T-helper 17 cell (primary cell): ENCODE measurements at regions not wholly inside any gene's neighbourhood (a gene's known extent, or its start where the extent isn't known, plus 50 kb on each side); places are given as distances from the start of the nearest gene placed in this dataset.

Experiments
- ATAC-seq: fragments of 150-1000 bp; cut with Tn5 transposase; 2 replicates; pipeline ENCODE4 v1.10.0; 2021; ENCODE audit warnings: mild to moderate bottlenecking, moderate library complexity
- DNase-seq, 3 donors: peaks; one replicate each; pipeline versions ENCODE4 v3.0.0 to v3.0.0-alpha.2; 2020 to 2021
- H3K9me3 ChIP-seq: one replicate; pipeline ENCODE4 v1.7.0; 2013; ENCODE audit warnings: low read length, mild to moderate bottlenecking; ENCODE audit not compliant: control insufficient read depth, poor library complexity, severe bottlenecking
- H3K27ac Mint-ChIP-seq: one replicate; pipeline ENCODE4 v1.8.0; 2022; ENCODE audit warnings: mild to moderate bottlenecking, moderate library complexity, mixed read lengths
- H3K27me3 Mint-ChIP-seq: one replicate; pipeline ENCODE4 v1.8.0; 2022; ENCODE audit warnings: mixed read lengths
- H3K36me3 Mint-ChIP-seq: one replicate; pipeline ENCODE4 v1.8.0; 2022; ENCODE audit warnings: low read depth, mixed read lengths
- H3K4me1 Mint-ChIP-seq: one replicate; pipeline ENCODE4 v1.8.0; 2022; ENCODE audit warnings: mild to moderate bottlenecking, mixed read lengths
- H3K4me3 Mint-ChIP-seq: one replicate; pipeline ENCODE4 v1.8.0; 2022; ENCODE audit warnings: mild to moderate bottlenecking, moderate library complexity, mixed read lengths

- H3K27me3 Mint-ChIP-seq = no peaks in the 10 kb centered on the region
- no peaks in the 10 kb centered on the region for H3K9me3 ChIP-seq
- H3K4me1 Mint-ChIP-seq = no peaks in the 10 kb centered on the region
- H3K27ac Mint-ChIP-seq = no peak overlapping the region
- H3K4me3 Mint-ChIP-seq = no peak overlapping the region
- H3K36me3 Mint-ChIP-seq = no peaks in the 10 kb centered on the region
- ATAC-seq (no peak), DNase-seq (no peak)
Observed at GRCh38 chr11:95483339-95483738, 252.3 kb upstream of the SESN3 start.

- no peaks in the 10 kb centered on the region for H3K9me3 ChIP-seq
- ATAC-seq (no peak), DNase-seq (no peak)
- Mint-ChIP-seq H3K4me3 (no peak overlapping the region), H3K27me3 (peaks cover 4% of the 10 kb centered on the region), H3K36me3 (no peaks in the 10 kb centered on the region), H3K4me1 (no peaks in the 10 kb centered on the region), H3K27ac (no peak overlapping the region)
Observed at GRCh38 chr11:95478003-95478402, 247.0 kb upstream of the SESN3 start.

- H3K9me3 ChIP-seq = no peaks in the 10 kb centered on the region
- Mint-ChIP-seq H3K36me3 (no peaks in the 10 kb centered on the region), H3K4me1 (no peaks in the 10 kb centered on the region), H3K4me3 (no peak overlapping the region), H3K27ac (no peak overlapping the region), H3K27me3 (no peaks in the 10 kb centered on the region)
- no peak for DNase-seq
- ATAC-seq = no peak
Observed at GRCh38 chr11:95469258-95469657, 238.3 kb upstream of the SESN3 start.

GRCh38 chr11:95466416-95466815 lies 235.4 kb upstream of the SESN3 start:
- Mint-ChIP-seq H3K36me3 (no peaks in the 10 kb centered on the region), H3K27ac (no peak overlapping the region), H3K4me3 (no peak overlapping the region), H3K4me1 (no peaks in the 10 kb centered on the region), H3K27me3 (no peaks in the 10 kb centered on the region)
- no peaks in the 10 kb centered on the region for H3K9me3 ChIP-seq
- no peak for DNase-seq
- ATAC-seq = no peak

GRCh38 chr11:95465887-95466286 lies 234.9 kb upstream of the SESN3 start:
- ATAC-seq (no peak), DNase-seq (no peak)
- Mint-ChIP-seq H3K36me3 (no peaks in the 10 kb centered on the region), H3K27ac (no peak overlapping the region), H3K4me3 (no peak overlapping the region), H3K4me1 (no peaks in the 10 kb centered on the region), H3K27me3 (no peaks in the 10 kb centered on the region)
- no peaks in the 10 kb centered on the region for H3K9me3 ChIP-seq

GRCh38 chr11:95461858-95462257 lies 230.9 kb upstream of the SESN3 start:
- H3K4me1 Mint-ChIP-seq = no peaks in the 10 kb centered on the region
- no peaks in the 10 kb centered on the region for H3K36me3 Mint-ChIP-seq
- peak; percentile 37 for ATAC-seq
- H3K27ac Mint-ChIP-seq = no peak overlapping the region
- H3K27me3 Mint-ChIP-seq = no peaks in the 10 kb centered on the region
- no peak for DNase-seq
- H3K9me3 ChIP-seq = no peaks in the 10 kb centered on the region
- H3K4me3 Mint-ChIP-seq = no peak overlapping the region

GRCh38 chr11:95461348-95461747 lies 230.3 kb upstream of the SESN3 start:
- DNase-seq (no peak), ATAC-seq (no peak)
- Mint-ChIP-seq H3K4me1 (no peaks in the 10 kb centered on the region), H3K36me3 (no peaks in the 10 kb centered on the region), H3K27me3 (no peaks in the 10 kb centered on the region), H3K27ac (no peak overlapping the region), H3K4me3 (no peak overlapping the region)
- no peaks in the 10 kb centered on the region for H3K9me3 ChIP-seq

- DNase-seq (no peak), ATAC-seq (no peak)
- Mint-ChIP-seq H3K36me3 (peaks cover 2% of the 10 kb centered on the region), H3K4me3 (no peak overlapping the region), H3K27me3 (no peaks in the 10 kb centered on the region), H3K27ac (no peak overlapping the region), H3K4me1 (no peaks in the 10 kb centered on the region)
- no peaks in the 10 kb centered on the region for H3K9me3 ChIP-seq
Observed at GRCh38 chr11:95459291-95460042, 228.5 kb upstream of the SESN3 start.

- H3K9me3 ChIP-seq = no peaks in the 10 kb centered on the region
- ATAC-seq (no peak), DNase-seq (no peak)
- Mint-ChIP-seq H3K27me3 (no peaks in the 10 kb centered on the region), H3K4me3 (no peak overlapping the region), H3K36me3 (peaks cover 2% of the 10 kb centered on the region), H3K4me1 (peaks cover 2% of the 10 kb centered on the region), H3K27ac (no peak overlapping the region)
Observed at GRCh38 chr11:95456714-95457491, 225.9 kb upstream of the SESN3 start.

GRCh38 chr11:95455228-95455970 lies 224.4 kb upstream of the SESN3 start:
- H3K4me1 Mint-ChIP-seq = peaks cover 2% of the 10 kb centered on the region
- no peaks in the 10 kb centered on the region for H3K27me3 Mint-ChIP-seq
- no peak for DNase-seq
- no peak overlapping the region for H3K4me3 Mint-ChIP-seq
- peaks cover 2% of the 10 kb centered on the region for H3K36me3 Mint-ChIP-seq
- no peak for ATAC-seq
- no peak overlapping the region for H3K27ac Mint-ChIP-seq
- H3K9me3 ChIP-seq = no peaks in the 10 kb centered on the region

GRCh38 chr11:95453616-95454171 lies 222.7 kb upstream of the SESN3 start:
- peaks cover 2% of the 10 kb centered on the region for H3K36me3 Mint-ChIP-seq
- peaks cover 2% of the 10 kb centered on the region for H3K4me1 Mint-ChIP-seq
- DNase-seq (no peak), ATAC-seq (no peak)
- no peaks in the 10 kb centered on the region for H3K27me3 Mint-ChIP-seq
- H3K4me3 Mint-ChIP-seq = no peak overlapping the region
- H3K27ac Mint-ChIP-seq = no peak overlapping the region
- H3K9me3 ChIP-seq = no peaks in the 10 kb centered on the region

GRCh38 chr11:95451682-95452081 lies 220.7 kb upstream of the SESN3 start:
- Mint-ChIP-seq H3K27ac (no peak overlapping the region), H3K4me1 (peaks cover 2% of the 10 kb centered on the region), H3K36me3 (peaks cover 2% of the 10 kb centered on the region), H3K4me3 (no peak overlapping the region), H3K27me3 (no peaks in the 10 kb centered on the region)
- no peaks in the 10 kb centered on the region for H3K9me3 ChIP-seq
- ATAC-seq = no peak
- no peak for DNase-seq

- Mint-ChIP-seq H3K27me3 (no peaks in the 10 kb centered on the region), H3K4me3 (no peak overlapping the region), H3K4me1 (peaks cover 2% of the 10 kb centered on the region), H3K36me3 (peaks cover 1% of the 10 kb centered on the region), H3K27ac (no peak overlapping the region)
- DNase-seq (no peak), ATAC-seq (no peak)
- no peaks in the 10 kb centered on the region for H3K9me3 ChIP-seq
Observed at GRCh38 chr11:95451261-95451660, 220.3 kb upstream of the SESN3 start.
